Fibroblast of villous mesenchyme (primary cell): ENCODE measurements at regions not wholly inside any gene's neighbourhood (a gene's known extent, or its start where the extent isn't known, plus 50 kb on each side); places are given as distances from the start of the nearest gene placed in this dataset.

Experiments used
- DNase-seq: peaks from one replicate; pipeline ENCODE4 v3.0.0-alpha.2; 2010; ENCODE audit warnings: low read depth
- H3K4me3 ChIP-seq: 2 replicates; pipeline ENCODE4 v1.5.1; 2011; ENCODE audit warnings: low read depth, mild to moderate bottlenecking, low read length
- CTCF ChIP-seq: IDR thresholded peaks from 2 replicates; pipeline ENCODE4 v1.5.1; 2012; ENCODE audit warnings: low read depth, mild to moderate bottlenecking, low read length; ENCODE audit not compliant: insufficient read depth

- no peak for DNase-seq
- no peak for TF ChIP-seq CTCF
- no peak overlapping the region for H3K4me3 ChIP-seq
Measured at GRCh38 chr18:45280481-45281276, 334.6 kb upstream of the SLC14A2 start.

- peak; percentile 7 for TF ChIP-seq CTCF
- no peak overlapping the region for H3K4me3 ChIP-seq
- peak; percentile 8 for DNase-seq
Measured at GRCh38 chr18:45282101-45282812, 333.0 kb upstream of the SLC14A2 start.

GRCh38 chr18:45284174-45284573 lies 331.1 kb upstream of the SLC14A2 start:
- H3K4me3 ChIP-seq, result no peak overlapping the region
- no peak for TF ChIP-seq CTCF
- DNase-seq, result no peak

GRCh38 chr18:45284851-45285250 lies 330.4 kb upstream of the SLC14A2 start:
- DNase-seq, result no peak
- no peak overlapping the region for H3K4me3 ChIP-seq
- no peak for TF ChIP-seq CTCF

- DNase-seq, result no peak
- no peak overlapping the region for H3K4me3 ChIP-seq
- TF ChIP-seq CTCF, result no peak
Measured at GRCh38 chr18:45285251-45285650, 330.0 kb upstream of the SLC14A2 start.

GRCh38 chr18:45286431-45286830 lies 328.8 kb upstream of the SLC14A2 start:
- DNase-seq, result no peak
- no peak for TF ChIP-seq CTCF

More at GRCh38 chr18:45286431-45286830, 328.8 kb upstream of the SLC14A2 start:
- H3K4me3 ChIP-seq, result no peak overlapping the region
